Stimulated activated CD8-positive, alpha-beta memory T cell treated with anti-CD3 and anti-CD28 coated beads, Interleukin-15, amount 100 ng/mL, for 48 hours (primary cell): ENCODE measurements at regions not wholly inside any gene's neighbourhood (a gene's known extent, or its start where the extent isn't known, plus 50 kb on each side); places are given as distances from the start of the nearest gene placed in this dataset.

Experiments
- DNase-seq, 2 donors: peaks; one replicate each; pipeline ENCODE4 v3.0.0-alpha.2; 2020; ENCODE audit warnings: low read depth in 2 of 2

- no peak for DNase-seq
Observed at GRCh38 chr15:46543626-46544025, 908.8 kb downstream of the SQOR start.

- no peak for DNase-seq
Observed at GRCh38 chr15:46548989-46549388, 914.2 kb downstream of the SQOR start.

GRCh38 chr15:46552316-46552715 lies 917.5 kb downstream of the SQOR start:
- no peak for DNase-seq

GRCh38 chr15:46555547-46555946 lies 920.7 kb downstream of the SQOR start:
- no peak for DNase-seq

GRCh38 chr15:46556010-46556409 lies 921.2 kb downstream of the SQOR start:
- no peak for DNase-seq

- no peak for DNase-seq
Observed at GRCh38 chr15:46556559-46557379, 921.9 kb downstream of the SQOR start.

- DNase-seq: no peak
Observed at GRCh38 chr15:46567968-46568367, 933.1 kb downstream of the SQOR start.

GRCh38 chr15:46569781-46570180 lies 935.0 kb downstream of the SQOR start:
- DNase-seq: no peak

- DNase-seq: no peak
Observed at GRCh38 chr15:46576646-46577395, 942.0 kb downstream of the SQOR start.

GRCh38 chr15:46577767-46578166 lies 942.9 kb downstream of the SQOR start:
- no peak for DNase-seq

GRCh38 chr15:46580487-46580886 lies 945.7 kb downstream of the SQOR start:
- DNase-seq: no peak

- no peak for DNase-seq
Observed at GRCh38 chr15:46580924-46581323, 946.1 kb downstream of the SQOR start.

GRCh38 chr15:46589088-46589487 lies 954.3 kb downstream of the SQOR start:
- DNase-seq: no peak

- no peak for DNase-seq
Observed at GRCh38 chr15:46591462-46591861, 956.6 kb downstream of the SQOR start.

- no peak for DNase-seq
Observed at GRCh38 chr15:46595016-46595415, 960.2 kb downstream of the SQOR start.

GRCh38 chr15:46607077-46607476 lies 972.2 kb downstream of the SQOR start:
- DNase-seq: no peak

GRCh38 chr15:46616033-46616432 lies 981.2 kb downstream of the SQOR start:
- DNase-seq: no peak

- DNase-seq: no peak
Observed at GRCh38 chr15:46617507-46617906, 982.7 kb downstream of the SQOR start.

- no peak for DNase-seq
Observed at GRCh38 chr15:46618984-46619383, 984.2 kb downstream of the SQOR start.

GRCh38 chr15:46620392-46621013 lies 985.7 kb downstream of the SQOR start:
- DNase-seq: no peak

GRCh38 chr15:46622851-46623250 lies 988.0 kb downstream of the SQOR start:
- no peak for DNase-seq

- no peak for DNase-seq
Observed at GRCh38 chr15:46636206-46636605, 1001.4 kb downstream of the SQOR start.
